ENCODE measurements at regions not wholly inside any gene's neighbourhood (a gene's known extent, or its start where the extent isn't known, plus 50 kb on each side); places are given as distances from the start of the nearest gene placed in this dataset.
A peak's percentile ranks its signal among the peaks of the same experiment; 100 is the strongest.

DNA sequence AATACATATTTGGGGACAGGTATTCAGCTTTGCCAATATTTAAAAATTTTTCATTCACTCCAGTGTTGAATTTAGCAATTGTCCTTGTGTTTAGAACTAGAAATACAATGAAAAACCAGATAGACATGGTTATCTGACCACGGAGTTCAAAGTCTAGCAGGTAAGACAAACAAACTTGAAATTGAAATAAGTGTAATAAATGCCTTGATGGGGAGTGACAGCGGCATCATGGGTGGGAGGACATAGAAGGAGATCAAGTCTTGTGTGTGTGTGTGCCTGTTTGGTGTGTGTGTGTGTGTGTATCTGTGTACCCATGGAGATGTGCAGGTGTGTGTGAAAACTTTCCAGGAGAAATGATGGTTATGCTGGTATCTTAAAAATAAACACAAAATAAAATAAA, 750.0 kb upstream of the CITED2 start:
- DNase-seq (ENCODE audit: low read depth) = no peak

DNA sequence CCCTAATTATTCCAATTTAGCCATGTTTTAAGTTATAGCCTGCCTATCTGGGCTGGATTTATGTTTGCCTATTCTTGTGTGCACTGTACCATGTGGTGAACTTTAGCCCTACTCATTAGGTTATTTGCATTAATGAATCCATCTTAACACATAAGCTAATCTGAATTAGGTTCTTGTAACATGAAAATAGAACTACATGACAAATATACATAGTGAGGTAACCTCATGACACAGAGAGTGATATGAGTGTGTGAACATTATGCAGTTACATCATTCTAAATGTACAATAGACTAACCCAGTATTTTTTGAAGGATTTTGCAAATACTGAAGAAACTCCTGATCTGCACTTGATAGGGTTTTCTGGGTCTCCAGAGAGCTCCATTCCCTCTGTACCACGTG, 733.7 kb upstream of the CITED2 start:
- DNase-seq (ENCODE audit: low read depth) = no peak

DNA sequence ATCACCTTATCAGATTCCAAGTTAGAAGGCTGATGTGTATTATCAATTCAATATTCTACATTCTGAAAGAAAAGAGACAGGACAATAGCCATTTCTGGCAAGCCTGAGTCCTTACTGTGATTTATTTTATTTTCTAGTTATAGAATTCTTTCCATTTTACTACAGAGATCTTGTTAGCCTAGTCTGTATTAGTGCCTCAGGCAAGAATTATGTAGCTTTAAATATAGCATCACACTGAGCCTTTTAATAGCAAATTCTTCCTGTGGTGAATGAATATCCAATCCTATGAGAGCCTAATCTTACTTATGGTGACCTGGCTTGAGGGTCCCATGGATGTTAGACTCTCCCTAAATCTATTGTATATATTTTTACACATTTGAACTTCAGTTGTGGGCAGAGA, 732.8 kb upstream of the CITED2 start:
- DNase-seq (ENCODE audit: low read depth) = no peak

DNA sequence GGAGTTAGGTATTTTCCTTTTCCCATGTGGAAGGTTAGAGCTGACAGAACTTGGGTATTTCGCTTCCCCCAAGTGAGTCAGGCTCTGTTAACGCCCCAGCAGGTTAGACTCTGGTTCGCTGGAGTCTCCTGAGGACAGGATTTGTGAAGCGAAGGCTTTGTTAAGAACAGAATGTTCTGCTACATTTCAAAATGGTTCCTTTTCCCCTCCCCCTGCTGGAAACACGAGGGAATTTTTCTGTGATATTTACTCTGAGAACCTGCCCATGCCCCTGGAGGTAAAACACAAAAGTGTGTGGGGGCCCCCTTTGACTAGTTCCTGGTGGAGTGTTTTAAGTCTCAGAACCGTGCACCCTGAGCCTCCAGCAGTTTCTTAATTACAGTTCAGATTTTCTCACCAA, 731.4 kb upstream of the CITED2 start:
- DNase-seq (ENCODE audit: low read depth) = peak; percentile 41

DNA sequence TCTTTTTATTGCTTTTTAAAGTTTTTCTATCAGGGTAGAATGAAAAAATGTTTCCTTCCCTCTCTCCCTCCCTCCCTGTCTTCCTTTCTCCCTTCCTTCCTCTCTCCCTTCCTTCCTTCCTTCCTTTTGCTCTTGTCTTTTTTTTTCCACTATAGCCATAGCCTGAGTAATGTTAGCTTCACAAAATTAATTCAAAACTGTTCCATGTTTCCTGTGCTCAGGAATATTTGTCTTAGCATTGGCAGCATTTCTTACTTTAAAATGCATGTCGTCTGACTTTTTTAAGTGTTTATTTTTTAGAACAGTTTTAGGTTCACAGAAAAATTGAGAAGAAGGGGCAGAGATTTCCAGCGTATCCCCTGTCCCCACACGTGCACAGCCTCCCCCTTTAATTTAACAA, 730.8 kb upstream of the CITED2 start:
- no peak for DNase-seq (ENCODE audit: low read depth)

DNA sequence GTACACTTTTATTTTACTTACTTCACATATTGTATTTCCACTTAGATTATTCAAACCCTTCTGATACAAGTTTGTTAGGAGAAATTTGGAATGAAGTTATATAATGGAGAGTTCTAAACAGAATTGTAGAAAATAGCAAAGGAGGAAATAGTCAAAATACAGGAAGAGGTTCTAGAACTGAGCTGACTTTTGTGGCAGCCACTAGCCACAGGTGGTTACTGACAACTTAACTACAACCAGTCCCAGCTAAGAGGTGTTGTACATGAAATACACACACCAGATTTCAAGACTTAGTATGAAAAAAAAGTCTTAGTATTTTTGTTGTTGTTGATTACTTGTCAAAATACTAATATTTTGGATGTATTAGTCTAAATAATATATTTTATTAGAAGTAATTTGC, 727.4 kb upstream of the CITED2 start:
- DNase-seq (ENCODE audit: low read depth) = no peak

DNA sequence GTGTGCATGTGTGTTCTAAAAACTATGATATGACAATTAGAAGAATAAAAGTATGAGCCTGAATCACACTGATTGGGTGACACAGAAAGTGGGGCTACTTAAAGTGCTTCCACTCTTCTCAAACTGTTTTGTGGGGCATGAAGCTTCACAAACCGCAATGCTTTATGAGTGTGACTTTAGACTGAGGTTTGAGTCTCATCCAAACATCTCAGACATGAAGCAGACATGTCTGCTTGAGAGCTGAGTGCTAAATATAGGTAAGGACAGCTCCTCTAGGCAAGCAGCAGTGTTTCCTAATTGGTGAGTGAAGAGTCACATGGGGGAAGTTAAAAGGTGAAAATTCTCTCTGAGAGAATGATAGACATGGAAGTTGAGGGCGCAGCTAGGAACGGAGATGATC, 726.9 kb upstream of the CITED2 start:
- peak; percentile 11 for DNase-seq (ENCODE audit: low read depth)

DNA sequence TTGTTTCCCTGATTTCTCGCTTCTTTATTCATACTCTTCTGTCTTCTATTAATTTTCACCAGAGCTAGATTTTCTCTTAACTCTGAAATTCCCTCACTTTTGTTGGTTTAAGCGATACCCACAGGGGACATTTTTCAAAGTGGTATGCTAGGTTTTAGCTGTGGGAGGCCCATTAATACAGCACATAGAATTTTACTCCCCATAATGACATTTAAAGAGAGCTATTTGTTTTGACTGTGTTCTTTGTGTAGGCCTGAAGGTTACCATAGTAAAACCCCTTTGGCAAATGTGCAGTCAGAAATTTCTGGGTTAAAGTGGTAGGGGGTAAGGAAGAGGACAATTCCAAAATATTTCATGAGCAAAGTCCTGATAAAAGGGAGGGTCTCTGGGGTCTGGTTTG, 721.1 kb upstream of the CITED2 start:
- DNase-seq (ENCODE audit: low read depth) = no peak

DNA sequence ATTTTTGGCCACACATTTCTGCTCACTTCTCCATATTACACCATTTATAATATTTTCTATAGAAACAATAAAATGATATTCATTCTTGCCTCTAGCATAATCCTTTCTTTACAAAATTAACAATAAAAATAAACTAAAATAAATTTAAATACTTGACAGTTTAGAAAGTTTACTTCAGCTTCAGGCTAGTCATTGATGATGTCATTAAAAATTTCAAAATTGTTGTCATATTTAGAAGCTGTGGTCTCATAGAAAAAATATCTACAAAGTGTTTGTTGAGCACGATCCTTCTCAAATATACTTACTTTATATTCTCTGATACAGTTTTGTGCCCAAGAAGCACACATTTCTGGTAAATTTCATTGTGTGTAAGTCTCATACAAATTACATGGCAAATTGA, 717.4 kb upstream of the CITED2 start:
- no peak for DNase-seq (ENCODE audit: low read depth)

DNA sequence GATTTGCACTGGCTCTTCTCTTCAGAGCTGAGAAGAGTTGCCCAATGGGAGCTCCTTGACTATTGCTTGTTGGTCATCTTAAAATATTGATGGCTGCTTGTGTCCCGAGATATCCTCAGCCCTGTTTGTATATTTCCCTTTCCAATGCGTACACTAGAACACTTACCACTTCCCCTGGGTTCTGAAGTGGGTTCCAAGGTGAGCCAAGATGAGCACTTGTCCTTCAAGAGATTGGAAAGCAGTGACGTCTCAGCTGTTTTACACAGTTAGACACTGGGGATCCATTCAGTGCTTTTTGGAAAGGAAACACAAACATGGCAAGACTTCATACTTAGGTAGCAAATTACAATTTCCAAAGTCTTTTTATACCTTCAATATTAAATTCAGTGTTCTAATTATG, 716.4 kb upstream of the CITED2 start:
- DNase-seq (ENCODE audit: low read depth) = no peak

DNA sequence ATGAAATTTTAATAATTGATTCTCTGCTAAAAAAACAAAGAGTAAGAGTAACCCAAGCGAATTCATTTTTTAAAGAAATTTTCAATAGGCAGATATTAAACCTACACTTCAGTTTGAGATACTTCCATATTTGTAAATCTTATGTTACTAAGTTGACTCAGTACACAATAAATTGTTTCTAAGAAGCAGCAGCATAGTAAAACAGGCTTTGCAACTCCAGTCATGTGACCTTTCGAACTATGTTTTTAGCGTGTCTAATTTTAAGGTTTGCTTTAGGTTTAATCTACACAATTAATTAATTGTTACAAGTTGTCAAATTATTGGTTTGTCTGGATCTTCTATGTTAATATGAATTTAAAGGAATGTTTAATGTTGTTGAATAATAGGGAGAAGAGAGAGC, 708.9 kb upstream of the CITED2 start:
- DNase-seq (ENCODE audit: low read depth) = no peak

DNA sequence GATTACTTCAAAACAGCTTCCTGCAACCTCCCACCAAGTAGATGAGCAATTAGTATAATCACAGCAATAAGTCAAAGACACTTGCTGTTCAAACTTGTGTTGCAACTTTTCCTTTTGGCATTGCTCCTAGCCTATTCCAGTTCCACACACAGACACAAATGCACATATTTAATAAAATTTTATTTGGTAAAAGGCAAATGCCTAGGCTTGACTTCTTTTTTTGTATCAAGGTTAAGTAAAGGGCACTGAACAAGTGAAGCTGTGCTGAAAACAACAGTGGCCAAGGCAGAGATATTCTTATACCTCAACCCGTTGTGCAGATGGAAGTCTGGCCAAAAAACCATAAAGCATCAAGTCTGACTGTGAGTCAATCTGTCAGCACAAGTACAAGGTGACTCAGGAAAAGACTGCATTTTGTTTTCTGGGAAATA, 708.4 kb upstream of the CITED2 start:
- peak; percentile 86 for DNase-seq (ENCODE audit: low read depth)

DNA sequence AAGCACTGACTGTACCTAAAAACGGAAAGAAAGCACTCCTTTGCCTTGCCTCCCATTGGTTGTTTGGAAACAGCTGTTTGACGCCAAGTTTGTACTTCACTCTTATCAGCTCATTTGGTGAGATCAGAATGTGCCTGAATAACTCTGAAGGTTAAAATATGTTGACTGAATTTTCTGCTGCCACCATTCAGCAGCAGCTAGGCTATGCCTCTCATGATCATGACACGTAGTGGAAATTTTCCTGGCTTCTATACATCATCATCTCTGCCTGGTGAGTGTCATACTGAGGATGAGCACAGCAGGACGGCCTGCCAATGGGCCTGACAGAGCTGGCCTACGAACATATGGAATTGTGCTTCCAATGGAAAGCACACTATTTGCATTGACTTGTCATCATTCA, 704.9 kb upstream of the CITED2 start:
- DNase-seq (ENCODE audit: low read depth) = peak; percentile 92

DNA sequence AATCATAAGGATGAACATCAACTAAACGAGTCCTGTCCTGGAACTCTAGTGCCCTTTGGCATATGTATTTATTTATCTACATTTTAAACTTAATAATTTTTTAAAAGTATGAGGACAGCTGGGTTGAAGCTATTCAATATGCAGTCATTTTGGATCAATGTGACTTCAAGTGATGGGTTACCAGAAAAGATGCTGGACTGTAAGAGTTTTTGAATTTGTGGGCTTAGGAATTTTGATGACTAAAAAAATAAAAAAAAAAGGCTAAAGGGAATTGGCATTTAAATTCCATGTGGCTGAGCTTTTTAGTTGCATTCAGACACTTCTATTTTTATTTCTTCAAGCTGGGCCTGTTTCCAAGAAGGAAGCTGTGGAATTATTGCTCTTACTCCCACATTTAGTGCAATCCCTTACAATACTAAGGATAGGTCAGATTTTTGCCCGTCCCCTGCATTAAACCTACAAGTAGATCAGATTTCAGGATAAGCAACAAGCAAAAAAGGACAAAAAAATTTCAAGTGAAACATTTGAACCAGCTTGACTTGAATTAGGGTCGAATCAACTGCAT, 704.2 kb upstream of the CITED2 start:
- peak; percentile 87 for DNase-seq (ENCODE audit: low read depth)

DNA sequence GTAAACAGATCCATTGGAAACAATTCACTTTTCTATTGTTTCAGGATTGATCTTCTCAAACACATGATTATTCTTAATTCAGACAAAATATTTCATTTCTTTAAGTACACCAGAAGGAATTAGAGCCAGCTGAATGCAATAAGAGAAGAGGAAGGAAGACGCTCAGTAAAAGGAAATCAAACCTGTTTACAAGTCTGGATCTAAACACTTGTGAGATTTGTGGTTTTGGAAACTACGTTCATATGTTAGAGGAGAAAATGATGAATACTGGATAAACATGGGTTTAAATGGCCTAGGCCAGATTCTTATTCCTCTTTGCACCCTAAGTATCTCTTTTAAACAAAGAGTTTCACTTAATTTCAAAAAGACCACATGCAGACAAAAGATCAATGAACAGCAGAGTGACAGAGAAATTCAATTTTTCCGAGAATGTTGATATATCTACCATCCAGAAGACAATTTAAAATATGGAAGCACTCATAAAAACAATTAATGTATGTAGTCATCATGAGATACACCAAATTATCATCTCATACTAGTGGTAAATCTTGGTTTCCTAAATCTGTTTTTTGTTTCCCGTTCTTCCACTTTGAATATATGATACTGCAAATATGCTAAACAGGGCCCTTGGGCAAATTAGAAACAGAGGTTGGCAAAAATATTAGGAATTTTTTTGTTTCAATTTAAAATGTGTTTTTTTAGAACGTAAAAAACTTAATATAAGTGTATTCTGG, 703.5 kb upstream of the CITED2 start:
- peak; percentile 78 for DNase-seq (ENCODE audit: low read depth)

DNA sequence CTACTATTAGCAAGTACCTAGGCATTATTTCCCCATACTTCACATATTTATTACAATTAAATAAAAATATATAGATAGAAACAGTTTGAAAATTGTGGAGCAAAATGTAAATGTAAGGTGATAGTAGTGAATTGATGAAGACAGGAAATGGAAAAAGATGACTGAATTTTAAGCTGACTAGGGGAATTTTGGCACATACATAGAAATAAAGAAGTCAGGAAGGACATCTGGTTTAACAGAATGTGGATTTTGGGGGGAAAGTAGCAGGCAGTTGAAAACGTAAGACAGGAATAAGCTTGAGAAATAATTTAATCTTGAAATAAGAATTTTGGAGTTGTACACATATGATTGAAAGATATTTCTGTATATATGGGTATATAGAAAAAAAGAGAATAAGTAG, 701.7 kb upstream of the CITED2 start:
- DNase-seq (ENCODE audit: low read depth) = no peak

DNA sequence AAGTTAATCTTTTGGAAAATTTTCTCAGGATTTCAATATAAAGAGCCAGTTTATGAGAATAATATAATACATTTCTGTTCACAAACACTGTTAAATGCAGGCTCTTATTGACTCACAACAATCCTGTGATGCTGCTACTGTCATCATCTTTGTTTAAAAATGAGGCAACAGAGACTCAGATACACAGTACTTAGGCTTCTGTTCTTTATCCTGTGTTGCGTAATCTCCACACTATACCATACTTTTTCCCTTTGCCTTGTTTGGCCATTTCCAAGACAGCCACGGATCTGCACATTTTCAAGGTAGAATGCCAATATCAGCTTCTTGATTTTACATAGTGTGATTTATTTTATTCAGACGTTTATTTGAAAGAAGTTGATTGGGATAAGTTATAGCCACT, 699.0 kb upstream of the CITED2 start:
- DNase-seq (ENCODE audit: low read depth) = peak; percentile 95

DNA sequence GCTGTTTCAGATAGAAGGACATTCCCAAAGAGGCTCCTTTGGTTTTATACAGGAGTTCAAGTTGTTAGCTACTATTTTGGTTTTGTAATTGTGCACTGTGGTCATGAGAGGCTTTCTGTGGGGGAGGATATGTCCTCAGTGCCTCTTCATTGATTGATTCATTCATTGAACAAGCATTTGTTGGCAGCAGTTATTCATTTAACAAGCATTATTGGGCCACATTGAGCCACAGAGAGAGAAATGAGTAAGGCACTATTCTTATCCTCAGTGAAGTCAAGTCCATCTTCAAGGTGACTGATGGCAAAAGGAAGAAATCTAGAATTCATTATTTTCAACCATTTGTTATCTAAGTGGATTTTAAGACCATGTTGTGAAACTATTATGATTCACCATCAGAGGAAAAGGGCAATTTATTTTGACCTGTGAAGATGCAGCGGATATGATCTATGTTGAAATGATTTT, 697.2 kb upstream of the CITED2 start:
- DNase-seq (ENCODE audit: low read depth) = peak; percentile 94

DNA sequence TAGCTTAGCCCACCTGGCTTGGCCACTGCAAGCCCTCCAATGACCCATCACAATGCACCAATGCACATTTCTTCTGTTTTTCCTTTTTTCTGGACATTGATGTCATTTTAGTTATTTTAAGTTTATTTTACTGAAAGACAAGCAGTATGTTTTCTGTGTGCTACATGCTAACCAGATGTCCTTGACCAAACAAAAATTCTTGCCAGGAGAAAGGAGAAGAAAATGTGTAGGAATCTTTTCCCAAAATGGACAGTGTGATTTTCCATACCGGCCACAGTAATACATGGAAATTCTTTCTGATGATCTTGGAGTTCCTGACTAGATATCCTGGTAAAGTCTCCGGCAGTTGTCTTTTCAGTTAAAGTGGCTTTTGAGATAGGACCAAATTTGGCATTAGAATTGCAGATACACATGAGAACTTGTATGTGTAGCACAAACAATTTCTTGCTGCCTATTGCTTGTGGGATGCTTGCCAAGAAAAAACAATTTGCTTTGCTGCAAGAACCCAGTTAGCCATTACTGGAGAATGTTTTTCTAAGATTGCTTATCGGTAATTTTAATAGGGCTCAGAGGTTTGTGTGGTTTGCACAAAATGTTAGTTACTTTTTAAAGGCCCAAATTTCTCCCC, 696.5 kb upstream of the CITED2 start:
- peak; percentile 96 for DNase-seq (ENCODE audit: low read depth)

DNA sequence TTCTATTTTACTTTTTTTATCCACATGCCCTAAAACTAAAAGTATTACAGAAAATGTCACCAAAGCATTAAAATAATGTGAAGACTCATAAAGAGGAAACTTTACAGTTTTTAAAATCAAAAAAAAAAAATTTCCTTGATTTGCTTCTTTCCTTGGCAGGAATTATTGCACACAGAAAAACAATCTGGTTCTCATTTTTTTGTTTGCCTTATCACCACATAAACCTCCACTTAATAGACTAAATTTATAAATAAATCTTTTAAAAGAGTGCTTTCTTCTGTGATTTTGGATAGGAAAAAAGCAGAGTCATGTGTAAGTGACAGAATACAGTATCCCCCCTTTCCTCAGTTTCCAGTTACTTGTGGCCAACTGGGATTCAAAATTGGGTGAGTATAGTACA, 695.1 kb upstream of the CITED2 start:
- no peak for DNase-seq (ENCODE audit: low read depth)

DNA sequence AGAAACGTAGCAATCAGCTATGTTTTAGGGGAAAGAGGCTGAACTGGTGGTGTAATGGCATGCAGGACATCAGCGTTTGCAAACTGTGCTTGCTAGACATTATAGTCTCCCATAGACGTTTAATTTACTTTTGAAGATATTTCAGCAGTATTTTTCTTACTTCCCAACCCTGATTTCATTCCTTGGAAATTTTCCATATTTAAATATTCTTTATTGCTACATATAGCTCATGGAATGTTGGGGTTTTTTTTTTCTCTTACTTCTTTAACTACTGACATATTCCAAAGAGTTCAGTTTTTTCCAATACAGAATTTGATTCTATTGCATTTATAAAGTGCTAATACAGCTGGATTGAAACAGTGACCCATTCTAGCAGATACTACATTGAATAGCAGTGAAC, 694.4 kb upstream of the CITED2 start:
- no peak for DNase-seq (ENCODE audit: low read depth)

DNA sequence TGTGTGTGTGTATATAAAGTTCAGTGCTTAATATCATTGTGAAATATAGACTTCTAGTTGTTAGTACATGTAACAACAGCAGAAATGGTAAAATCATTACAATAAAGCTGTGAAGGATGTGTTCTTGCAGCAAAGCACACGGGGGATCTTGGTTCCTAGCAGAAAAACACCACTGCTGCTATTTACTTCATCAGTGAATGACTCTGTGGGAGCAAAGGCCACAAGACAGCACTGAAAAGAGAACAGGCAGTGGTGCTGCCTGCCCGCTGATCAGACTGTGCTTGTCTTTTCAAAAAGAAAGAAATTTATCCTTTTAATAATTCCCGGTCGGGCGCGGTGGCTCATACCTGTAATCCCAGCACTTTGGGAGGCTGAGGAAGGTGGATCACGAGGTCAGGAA, 689.9 kb upstream of the CITED2 start:
- no peak for DNase-seq (ENCODE audit: low read depth)

DNA sequence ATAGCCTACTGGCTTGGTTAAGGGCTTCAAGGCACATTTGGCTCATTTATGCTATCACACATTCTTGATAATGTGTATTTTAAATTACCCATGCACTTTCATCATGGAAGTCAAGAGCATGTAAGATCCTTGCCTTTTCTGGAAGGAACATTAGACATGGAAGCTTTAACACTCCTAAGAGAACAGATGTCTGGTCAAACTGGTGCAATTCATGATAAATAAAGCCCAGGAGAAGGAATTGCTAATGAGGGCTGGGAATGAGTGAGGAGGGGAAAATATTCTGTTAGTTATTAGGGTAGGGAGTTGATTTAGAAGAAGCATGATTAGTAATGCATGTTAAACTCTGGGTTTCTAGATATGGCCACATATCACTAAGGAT, 688.6 kb upstream of the CITED2 start:
- DNase-seq (ENCODE audit: low read depth) = no peak
